ENCODE measurements at regions not wholly inside any gene's neighbourhood (a gene's known extent, or its start where the extent isn't known, plus 50 kb on each side); places are given as distances from the start of the nearest gene placed in this dataset.

- TF ChIP-seq CTCF (IDR thresholded peaks at IDR 0.05): no peak
These were observed 334.3 kb upstream of the MANEA start for GRCh38 chr6:95243053-95243452.

GRCh38 chr6:95244751-95245150 is 332.6 kb upstream of the MANEA start:
- no peak for TF ChIP-seq CTCF (IDR thresholded peaks at IDR 0.05)

- TF ChIP-seq CTCF (IDR thresholded peaks at IDR 0.05): peak; percentile 23; the same call in 1 of the 2 replicates
These were observed 328.8 kb upstream of the MANEA start for GRCh38 chr6:95248499-95248898.

- no peak for TF ChIP-seq CTCF (IDR thresholded peaks at IDR 0.05)
These were observed 328.2 kb upstream of the MANEA start for GRCh38 chr6:95249175-95249574.

- TF ChIP-seq CTCF (IDR thresholded peaks at IDR 0.05): no peak
These were observed 327.7 kb upstream of the MANEA start for GRCh38 chr6:95249661-95250060.

GRCh38 chr6:95263840-95264239 is 313.5 kb upstream of the MANEA start:
- TF ChIP-seq CTCF (IDR thresholded peaks at IDR 0.05): no peak

GRCh38 chr6:95266537-95267258 is 310.6 kb upstream of the MANEA start:
- no peak for TF ChIP-seq CTCF (IDR thresholded peaks at IDR 0.05)
